ENCODE measurements at regions not wholly inside any gene's neighbourhood (a gene's known extent, or its start where the extent isn't known, plus 50 kb on each side); places are given as distances from the start of the nearest gene placed in this dataset.

GRCh38 chr5:89447027-89447426, 564.0 kb upstream of the MEF2C start:
- no peak overlapping the region for H3K27ac ChIP-seq (ENCODE audit: low read depth, low read length)
- no peak overlapping the region for H4K5ac ChIP-seq (ENCODE audit: insufficient read length, low read depth, low read length)
- H2BK5ac ChIP-seq (ENCODE audit: low read depth, low read length): peak overlapping the region; percentile 28; the same call in 1 of the 2 replicates
- DNase-seq (ENCODE audit: low read depth in 1 of 2, low spot score in 2 of 2): no peak
- no peaks in the 10 kb centered on the region for H3K27me3 ChIP-seq (replicated peaks in 1 of 4; ENCODE audit: control insufficient read depth in 3 of 4, extremely low read depth in 1 of 4, insufficient read depth in 3 of 4, low read length in 3 of 4)
- peaks cover 0 to 4% (median 1%) of the 10 kb centered on the region in 4 experiments; a peak in 3 of 7 replicates for H3K4me1 ChIP-seq (replicated peaks in 1 of 4; ENCODE audit: control insufficient read depth in 3 of 4, insufficient read depth in 4 of 4, low read length in 3 of 4)
- no peaks in the 10 kb centered on the region for H3K79me1 ChIP-seq (ENCODE audit: low read depth, low read length)
- no peak overlapping the region for H2BK20ac ChIP-seq (ENCODE audit: low read length)
- no peak overlapping the region for H3K23ac ChIP-seq (ENCODE audit: insufficient read length)
- H3K14ac ChIP-seq (ENCODE audit: insufficient read length): no peak overlapping the region
- no peak overlapping the region for H4K8ac ChIP-seq (ENCODE audit: extremely low read depth, insufficient read depth, low read length)
- TF ChIP-seq TAF1 (IDR thresholded peaks at IDR 0.05; ENCODE audit: low read depth, low read length) (no peak), HDAC2 (IDR thresholded peaks at IDR 0.05; ENCODE audit: borderline replicate concordance in 1 of 2, low read depth in 2 of 2, low read length in 2 of 2) (no peak), CHD1 (IDR thresholded peaks at IDR 0.05; ENCODE audit: low read depth, low read length) (no peak), TCF12 (IDR thresholded peaks at IDR 0.05; ENCODE audit: low read depth, low read length) (no peak), GABPA (IDR thresholded peaks at IDR 0.05; ENCODE audit: borderline replicate concordance, insufficient read depth, low read length) (no peak), NANOG (IDR thresholded peaks at IDR 0.05; ENCODE audit: insufficient read depth, low read depth, low read length, poor library complexity, severe bottlenecking) (no peak), SIN3A (conservative IDR thresholded peaks at IDR 0.05 in 1 of 2, IDR thresholded peaks at IDR 0.05 in 1 of 2; ENCODE audit: low read depth in 1 of 2, low read length in 2 of 2) (no peak)
- ChIA-PET CTCF (ENCODE audit: partially characterized antibody) (no interaction called here), POLR2A (ENCODE audit: partially characterized antibody) (no interaction called here)
- H4K20me1 ChIP-seq (replicated peaks in 1 of 2; ENCODE audit: control insufficient read depth in 1 of 2, insufficient read depth in 2 of 2, low read length in 2 of 2): no peaks in the 10 kb centered on the region
- 81% methylated on average over 3 of the region's 3 CpGs; no CpG with 5 or more reads in 1 of the 2 experiments for WGBS, 2 experiments (ENCODE audit: extremely low coverage in 1 of 2, insufficient coverage in 1 of 2, insufficient read length in 1 of 2, insufficient replicate concordance in 2 of 2, low coverage in 1 of 2, low lambda C conversion rate in 2 of 2, missing lambda C conversion rate in 1 of 2)
- no peaks in the 10 kb centered on the region for H3K36me3 ChIP-seq (ENCODE audit: control insufficient read depth in 2 of 4, insufficient read depth in 4 of 4, low read length in 3 of 4)
- peak overlapping the region; percentile 84; the same call in 1 of the 2 replicates for H2AFZ ChIP-seq (ENCODE audit: low read length)
- no peak overlapping the region for H2AK5ac ChIP-seq (ENCODE audit: low read depth, low read length)
- no peak overlapping the region for H4K91ac ChIP-seq (replicated peaks; ENCODE audit: insufficient read length, low read length)
- no peak overlapping the region for H3K4ac ChIP-seq (replicated peaks; ENCODE audit: insufficient read length, low read depth, low read length)
- H3K18ac ChIP-seq (ENCODE audit: extremely low read depth, low read length): no peak overlapping the region
- no peak overlapping the region for H3K56ac ChIP-seq (replicated peaks; ENCODE audit: insufficient read length, low read depth, low read length)
- no peaks in the 10 kb centered on the region for H3K9me3 ChIP-seq (ENCODE audit: insufficient read depth in 2 of 2, low read depth in 1 of 2, low read length in 1 of 2)
- no peak for FAIRE-seq
- H3K79me2 ChIP-seq (ENCODE audit: control insufficient read depth in 1 of 2, insufficient read depth in 2 of 2, low read length in 2 of 2): no peaks in the 10 kb centered on the region
- no peak overlapping the region for H2BK12ac ChIP-seq (ENCODE audit: low read depth, low read length)
- H3K4me2 ChIP-seq (ENCODE audit: insufficient read depth in 1 of 2, low read depth in 2 of 2, low read length in 2 of 2): no peak overlapping the region
- no peak overlapping the region for H2BK120ac ChIP-seq (replicated peaks; ENCODE audit: low read depth, low read length)
- no peak overlapping the region for H3K9ac ChIP-seq (replicated peaks in 1 of 4; ENCODE audit: extremely low read depth in 1 of 4, low read depth in 3 of 4, low read length in 3 of 4)
- no peaks in the 10 kb centered on the region for H3K23me2 ChIP-seq (ENCODE audit: low read depth, low read length)
- H3K4me3 ChIP-seq (ENCODE audit: extremely low read depth in 1 of 4, insufficient read depth in 2 of 4, low read depth in 3 of 4, low read length in 4 of 4): no peak overlapping the region
- H2BK15ac ChIP-seq (ENCODE audit: low read length): no peak overlapping the region
